ENCODE measurements at regions not wholly inside any gene's neighbourhood (a gene's known extent, or its start where the extent isn't known, plus 50 kb on each side); places are given as distances from the start of the nearest gene placed in this dataset.

DNA sequence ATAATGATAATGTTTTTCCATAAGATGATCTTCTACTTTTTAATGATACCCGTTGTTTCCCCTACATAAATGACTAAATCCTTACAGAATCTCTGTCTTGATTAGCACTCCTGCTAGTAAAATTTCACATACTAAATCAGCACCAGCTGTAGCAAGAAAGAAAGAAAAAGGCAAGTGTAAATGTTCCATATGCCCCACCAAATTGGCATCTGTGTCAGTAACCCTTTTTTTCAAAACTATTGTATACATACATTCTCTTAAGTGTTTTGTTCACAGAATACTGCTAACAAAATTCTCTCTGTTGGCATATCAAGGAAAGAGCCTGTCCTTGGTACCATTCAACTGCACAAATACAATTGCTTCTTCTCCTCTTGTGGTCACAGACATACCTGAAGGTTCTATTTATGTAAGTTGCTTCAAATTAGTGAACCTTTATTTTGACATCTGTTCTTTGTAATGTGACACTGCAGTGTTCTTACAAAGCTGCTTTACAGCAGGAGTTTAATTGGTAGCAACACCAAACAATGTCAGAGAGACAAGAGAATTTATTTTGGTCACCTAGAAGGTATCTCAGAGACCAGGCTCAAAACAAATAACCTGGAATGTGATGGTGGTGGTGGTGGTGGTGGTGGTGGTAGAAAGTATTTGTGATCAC, 641.9 kb downstream of the ZEB2 start:
- TF ChIP-seq, protein P1, sequence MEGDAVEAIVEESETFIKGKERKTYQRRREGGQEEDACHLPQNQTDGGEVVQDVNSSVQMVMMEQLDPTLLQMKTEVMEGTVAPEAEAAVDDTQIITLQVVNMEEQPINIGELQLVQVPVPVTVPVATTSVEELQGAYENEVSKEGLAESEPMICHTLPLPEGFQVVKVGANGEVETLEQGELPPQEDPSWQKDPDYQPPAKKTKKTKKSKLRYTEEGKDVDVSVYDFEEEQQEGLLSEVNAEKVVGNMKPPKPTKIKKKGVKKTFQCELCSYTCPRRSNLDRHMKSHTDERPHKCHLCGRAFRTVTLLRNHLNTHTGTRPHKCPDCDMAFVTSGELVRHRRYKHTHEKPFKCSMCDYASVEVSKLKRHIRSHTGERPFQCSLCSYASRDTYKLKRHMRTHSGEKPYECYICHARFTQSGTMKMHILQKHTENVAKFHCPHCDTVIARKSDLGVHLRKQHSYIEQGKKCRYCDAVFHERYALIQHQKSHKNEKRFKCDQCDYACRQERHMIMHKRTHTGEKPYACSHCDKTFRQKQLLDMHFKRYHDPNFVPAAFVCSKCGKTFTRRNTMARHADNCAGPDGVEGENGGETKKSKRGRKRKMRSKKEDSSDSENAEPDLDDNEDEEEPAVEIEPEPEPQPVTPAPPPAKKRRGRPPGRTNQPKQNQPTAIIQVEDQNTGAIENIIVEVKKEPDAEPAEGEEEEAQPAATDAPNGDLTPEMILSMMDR (IDR thresholded peaks at IDR 0.05) = no peak
- TF ChIP-seq EZH2 (IDR thresholded peaks at IDR 0.05) = no peak

Data from neural progenitor cell (in vitro differentiated cells).